ENCODE measurements at regions not wholly inside any gene's neighbourhood (a gene's known extent, or its start where the extent isn't known, plus 50 kb on each side); places are given as distances from the start of the nearest gene placed in this dataset.

DNA sequence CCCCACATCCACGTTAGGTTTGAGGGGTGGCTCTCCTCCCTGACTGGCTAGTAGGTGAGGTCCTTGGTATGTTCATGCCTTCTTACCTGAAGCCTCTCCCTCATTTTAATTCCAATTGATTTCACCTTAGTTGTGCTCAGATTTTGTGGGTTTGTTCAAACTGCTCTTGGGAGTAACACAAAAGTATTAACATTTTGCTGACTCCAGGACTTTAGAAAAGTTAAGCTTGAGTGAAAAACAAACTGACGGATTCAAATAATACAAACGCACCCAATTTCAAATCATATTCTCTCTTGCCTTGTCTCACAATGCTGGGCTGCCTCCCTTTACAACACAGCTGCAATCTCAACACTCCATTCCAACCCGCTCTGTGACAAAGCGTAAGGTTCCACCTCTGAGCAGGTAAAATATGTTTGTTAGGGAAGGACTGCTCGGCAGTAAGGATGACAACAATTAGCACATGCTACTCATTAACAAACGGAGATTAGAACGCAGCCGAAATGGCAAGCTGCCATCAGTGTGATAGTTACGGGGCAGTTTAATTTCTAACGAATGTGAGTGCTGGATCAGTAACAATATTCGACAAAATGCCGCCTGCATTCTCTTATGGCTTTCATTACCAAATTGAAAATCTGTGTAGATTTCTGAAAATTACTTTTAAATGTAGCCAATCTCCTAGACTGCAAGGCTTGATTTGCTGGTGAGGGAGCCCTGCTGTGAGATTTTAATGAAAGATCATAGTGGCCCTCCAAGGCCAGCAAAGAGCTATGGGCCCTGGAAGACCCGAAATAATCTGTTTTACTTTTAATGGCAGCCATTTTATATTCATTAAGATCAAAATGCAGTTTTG lies 730.6 kb upstream of the FANCL start:
- no peak overlapping the region for H3K27ac ChIP-seq
- no peaks in the 10 kb centered on the region for H3K36me3 ChIP-seq
- H3K9me3 ChIP-seq (ENCODE audit: severe bottlenecking): no peaks in the 10 kb centered on the region
- TF ChIP-seq, protein P1, sequence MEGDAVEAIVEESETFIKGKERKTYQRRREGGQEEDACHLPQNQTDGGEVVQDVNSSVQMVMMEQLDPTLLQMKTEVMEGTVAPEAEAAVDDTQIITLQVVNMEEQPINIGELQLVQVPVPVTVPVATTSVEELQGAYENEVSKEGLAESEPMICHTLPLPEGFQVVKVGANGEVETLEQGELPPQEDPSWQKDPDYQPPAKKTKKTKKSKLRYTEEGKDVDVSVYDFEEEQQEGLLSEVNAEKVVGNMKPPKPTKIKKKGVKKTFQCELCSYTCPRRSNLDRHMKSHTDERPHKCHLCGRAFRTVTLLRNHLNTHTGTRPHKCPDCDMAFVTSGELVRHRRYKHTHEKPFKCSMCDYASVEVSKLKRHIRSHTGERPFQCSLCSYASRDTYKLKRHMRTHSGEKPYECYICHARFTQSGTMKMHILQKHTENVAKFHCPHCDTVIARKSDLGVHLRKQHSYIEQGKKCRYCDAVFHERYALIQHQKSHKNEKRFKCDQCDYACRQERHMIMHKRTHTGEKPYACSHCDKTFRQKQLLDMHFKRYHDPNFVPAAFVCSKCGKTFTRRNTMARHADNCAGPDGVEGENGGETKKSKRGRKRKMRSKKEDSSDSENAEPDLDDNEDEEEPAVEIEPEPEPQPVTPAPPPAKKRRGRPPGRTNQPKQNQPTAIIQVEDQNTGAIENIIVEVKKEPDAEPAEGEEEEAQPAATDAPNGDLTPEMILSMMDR (IDR thresholded peaks at IDR 0.05; ENCODE audit: low read depth, low read length): no peak
- no peaks in the 10 kb centered on the region for H3K27me3 ChIP-seq (ENCODE audit: insufficient read depth, low read depth, severe bottlenecking)
- no peak for DNase-seq
- H3K4me3 ChIP-seq (ENCODE audit: low read depth, low read length): no peak overlapping the region

DNA sequence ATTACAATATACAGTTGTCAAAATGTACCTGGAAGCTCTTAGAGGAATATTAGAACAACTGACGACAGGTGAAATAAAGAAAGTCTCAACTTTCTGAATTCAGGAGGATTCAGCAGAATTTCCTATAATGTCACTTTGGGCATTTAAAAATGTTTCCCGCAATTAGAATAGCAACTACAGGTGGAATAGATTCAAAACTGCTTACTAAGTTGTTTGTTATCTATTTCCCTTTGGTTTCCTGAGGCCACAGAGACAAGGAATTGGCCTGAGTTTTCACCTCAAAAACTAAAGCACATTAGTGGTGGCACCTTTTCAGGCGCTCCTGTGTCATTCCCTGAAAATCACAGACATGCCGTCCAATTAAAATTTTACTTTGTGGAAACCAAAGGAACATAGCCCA lies 729.2 kb upstream of the FANCL start:
- no peaks in the 10 kb centered on the region for H3K9me3 ChIP-seq (ENCODE audit: severe bottlenecking)
- H3K27me3 ChIP-seq (ENCODE audit: insufficient read depth, low read depth, severe bottlenecking): no peaks in the 10 kb centered on the region
- DNase-seq: no peak
- TF ChIP-seq, protein P1 (IDR thresholded peaks at IDR 0.05; ENCODE audit: low read depth, low read length): no peak
- H3K36me3 ChIP-seq: no peaks in the 10 kb centered on the region
- H3K27ac ChIP-seq: no peak overlapping the region
- no peak overlapping the region for H3K4me3 ChIP-seq (ENCODE audit: low read depth, low read length)

DNA sequence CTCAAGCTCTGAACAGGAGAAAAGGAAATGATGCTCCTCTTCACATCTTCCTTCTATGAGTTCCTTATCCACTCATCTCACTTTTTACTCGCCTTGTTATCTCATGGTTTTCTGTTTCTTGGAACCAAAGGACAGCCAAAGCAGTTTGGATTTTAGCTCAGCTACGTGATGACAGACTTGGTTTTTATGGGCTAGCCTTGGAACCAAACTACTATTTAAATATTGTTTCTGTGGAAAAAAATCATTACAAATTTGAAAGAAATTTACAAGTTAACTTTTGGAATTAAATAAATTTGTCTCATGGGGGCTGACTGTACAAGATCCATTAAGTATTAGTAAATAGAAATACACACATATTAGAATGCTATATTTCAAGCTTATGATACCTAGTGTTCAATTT lies 727.8 kb upstream of the FANCL start:
- DNase-seq: no peak
- Histone ChIP-seq H3K36me3 (no peaks in the 10 kb centered on the region), H3K9me3 (ENCODE audit: severe bottlenecking) (no peaks in the 10 kb centered on the region), H3K27ac (no peak overlapping the region), H3K27me3 (ENCODE audit: insufficient read depth, low read depth, severe bottlenecking) (no peaks in the 10 kb centered on the region), H3K4me3 (ENCODE audit: low read depth, low read length) (no peak overlapping the region)
- TF ChIP-seq, protein P1 (IDR thresholded peaks at IDR 0.05; ENCODE audit: low read depth, low read length): no peak

DNA sequence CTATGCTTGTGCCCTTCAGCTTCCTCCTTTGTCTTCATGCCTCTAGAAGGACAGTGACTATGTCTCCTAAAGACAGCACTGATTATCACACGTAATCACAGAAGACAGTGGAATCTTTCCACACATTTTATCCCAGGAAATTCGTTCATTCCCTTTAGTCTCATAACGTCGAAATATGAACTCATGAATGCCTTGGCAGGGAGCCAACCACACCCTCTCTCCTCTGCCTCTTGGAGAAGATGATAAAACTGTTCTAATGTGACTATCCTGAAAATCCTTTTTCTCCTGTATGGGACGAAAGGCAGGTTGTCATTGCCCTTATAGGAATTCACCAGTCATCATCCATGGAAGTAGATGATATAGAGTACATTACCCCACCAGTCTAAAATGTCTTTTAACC lies 726.6 kb upstream of the FANCL start:
- Histone ChIP-seq H3K4me3 (ENCODE audit: low read depth, low read length) (no peak overlapping the region), H3K9me3 (ENCODE audit: severe bottlenecking) (no peaks in the 10 kb centered on the region), H3K36me3 (no peaks in the 10 kb centered on the region), H3K27ac (no peak overlapping the region), H3K27me3 (ENCODE audit: insufficient read depth, low read depth, severe bottlenecking) (no peaks in the 10 kb centered on the region)
- TF ChIP-seq, protein P1 (IDR thresholded peaks at IDR 0.05; ENCODE audit: low read depth, low read length): no peak
- no peak for DNase-seq

DNA sequence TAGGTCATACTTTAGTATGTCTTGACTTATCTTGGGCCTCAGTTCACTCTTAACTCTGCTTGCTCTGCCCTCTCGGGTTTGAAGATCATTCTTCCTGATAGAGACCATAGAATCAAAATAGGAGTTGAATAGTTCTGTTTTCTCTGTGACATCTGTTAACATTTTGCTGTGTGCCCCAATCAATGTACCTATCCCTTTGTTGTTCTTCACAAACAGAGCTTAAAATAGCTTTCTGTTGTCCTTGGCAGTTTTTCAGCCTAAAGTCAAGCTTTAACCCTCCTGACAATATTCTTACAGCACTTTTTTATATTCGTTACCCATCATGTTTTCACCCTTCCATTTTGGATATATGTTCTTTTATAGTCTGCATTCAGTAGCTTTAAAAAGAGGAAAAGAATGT lies 724.5 kb upstream of the FANCL start:
- no peaks in the 10 kb centered on the region for H3K9me3 ChIP-seq (ENCODE audit: severe bottlenecking)
- H3K27ac ChIP-seq: no peak overlapping the region
- DNase-seq: no peak
- H3K36me3 ChIP-seq: no peaks in the 10 kb centered on the region
- no peak overlapping the region for H3K4me3 ChIP-seq (ENCODE audit: low read depth, low read length)
- TF ChIP-seq, protein P1 (IDR thresholded peaks at IDR 0.05; ENCODE audit: low read depth, low read length): no peak
- no peaks in the 10 kb centered on the region for H3K27me3 ChIP-seq (ENCODE audit: insufficient read depth, low read depth, severe bottlenecking)

DNA sequence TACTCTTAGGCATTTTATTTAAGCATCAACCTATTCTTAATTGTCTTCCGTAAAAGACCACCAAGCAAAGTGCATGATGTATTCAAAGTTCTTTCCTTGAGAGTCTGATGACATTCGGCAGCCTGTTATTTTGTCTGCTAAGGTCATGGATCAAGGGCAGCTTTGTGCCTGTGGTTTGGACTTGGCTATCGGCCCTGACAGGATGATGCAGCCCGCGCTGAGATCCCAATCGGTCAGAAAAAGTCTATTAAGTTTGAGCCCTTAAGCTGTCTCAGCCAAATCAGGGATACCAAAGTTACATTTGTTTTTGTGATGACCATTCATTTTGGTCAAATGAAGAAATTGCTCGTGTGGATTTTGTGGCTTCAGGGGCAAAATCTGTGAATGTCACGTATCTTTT lies 718.9 kb upstream of the FANCL start:
- TF ChIP-seq, protein P1 (IDR thresholded peaks at IDR 0.05; ENCODE audit: low read depth, low read length): no peak
- Histone ChIP-seq H3K27me3 (ENCODE audit: insufficient read depth, low read depth, severe bottlenecking) (no peaks in the 10 kb centered on the region), H3K4me3 (ENCODE audit: low read depth, low read length) (no peak overlapping the region), H3K36me3 (no peaks in the 10 kb centered on the region), H3K27ac (no peak overlapping the region), H3K9me3 (ENCODE audit: severe bottlenecking) (no peaks in the 10 kb centered on the region)
- peak; percentile 36 for DNase-seq

Measured in WERI-Rb-1 (cell line).